Kidney epithelial cell (primary cell): ENCODE measurements at regions not wholly inside any gene's neighbourhood (a gene's known extent, or its start where the extent isn't known, plus 50 kb on each side); places are given as distances from the start of the nearest gene placed in this dataset.

Source experiments
- DNase-seq: peaks from one replicate; pipeline ENCODE4 v3.0.0-alpha.2; 2010; ENCODE audit warnings: low read depth
- H3K27me3 ChIP-seq: 2 replicates; pipeline ENCODE4 v1.6.0; 2011; ENCODE audit warnings: low read length; ENCODE audit not compliant: control insufficient read depth, insufficient read depth
- H3K36me3 ChIP-seq: 2 replicates; pipeline ENCODE4 v1.5.1; 2011; ENCODE audit warnings: low read length; ENCODE audit not compliant: control insufficient read depth, insufficient read depth
- H3K4me3 ChIP-seq: 2 replicates; pipeline ENCODE4 v1.5.1; 2011; ENCODE audit warnings: low read depth, mild to moderate bottlenecking, control low read depth, low read length
- CTCF ChIP-seq: IDR thresholded peaks from 2 replicates; pipeline ENCODE4 v1.5.1; 2011; ENCODE audit warnings: mild to moderate bottlenecking, moderate library complexity, low read length, control low read depth, inconsistent platforms; ENCODE audit not compliant: insufficient read depth, poor library complexity, severe bottlenecking

- peaks cover 1% of the 10 kb centered on the region for H3K27me3 ChIP-seq
- no peak for DNase-seq
- H3K4me3 ChIP-seq = no peak overlapping the region
- TF ChIP-seq CTCF = no peak
- H3K36me3 ChIP-seq = no peaks in the 10 kb centered on the region
Measured at GRCh38 chr13:99652901-99653300, 151.6 kb downstream of the TM9SF2 start.

GRCh38 chr13:99652141-99652540 lies 150.9 kb downstream of the TM9SF2 start:
- no peak for TF ChIP-seq CTCF
- Histone ChIP-seq H3K4me3 (no peak overlapping the region), H3K36me3 (no peaks in the 10 kb centered on the region), H3K27me3 (no peaks in the 10 kb centered on the region)
- no peak for DNase-seq

- H3K4me3 ChIP-seq = no peak overlapping the region
- H3K27me3 ChIP-seq = no peaks in the 10 kb centered on the region
- no peaks in the 10 kb centered on the region for H3K36me3 ChIP-seq
- no peak for TF ChIP-seq CTCF
- no peak for DNase-seq
Measured at GRCh38 chr13:99651016-99651415, 149.7 kb downstream of the TM9SF2 start.

DNA sequence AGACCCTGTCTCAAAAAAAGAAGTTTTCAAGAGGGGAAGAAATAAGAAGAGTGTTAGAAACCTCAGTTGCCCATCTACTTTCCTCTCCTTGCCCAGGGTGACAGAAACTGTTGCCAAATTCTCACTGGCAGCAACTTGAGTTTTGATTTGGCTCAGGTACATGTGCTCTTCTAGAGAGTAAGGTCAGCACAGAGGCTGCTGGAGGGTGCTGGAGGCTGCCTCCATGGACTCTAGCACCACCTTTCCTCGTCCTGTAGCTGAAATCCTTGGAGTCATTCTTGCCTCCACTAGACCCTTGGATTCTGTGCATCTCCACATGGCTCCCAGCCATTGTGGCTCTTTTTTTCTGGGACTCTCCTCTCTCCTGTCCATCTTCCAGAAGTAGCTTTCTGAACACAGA lies 149.1 kb downstream of the TM9SF2 start:
- no peak for DNase-seq
- H3K4me3 ChIP-seq = no peak overlapping the region
- no peak for TF ChIP-seq CTCF

GRCh38 chr13:99648927-99649326 lies 147.7 kb downstream of the TM9SF2 start:
- H3K27me3 ChIP-seq = no peaks in the 10 kb centered on the region
- TF ChIP-seq CTCF = no peak
- no peaks in the 10 kb centered on the region for H3K36me3 ChIP-seq
- no peak overlapping the region for H3K4me3 ChIP-seq
- DNase-seq = no peak

More for the DNA sequence above, 149.1 kb downstream of the TM9SF2 start:
- no peaks in the 10 kb centered on the region for H3K36me3 ChIP-seq
- H3K27me3 ChIP-seq = no peaks in the 10 kb centered on the region

- no peak for DNase-seq
- Histone ChIP-seq H3K27me3 (no peaks in the 10 kb centered on the region), H3K36me3 (no peaks in the 10 kb centered on the region), H3K4me3 (no peak overlapping the region)
- TF ChIP-seq CTCF = no peak
Measured at GRCh38 chr13:99648066-99648665, 146.9 kb downstream of the TM9SF2 start.
